HG03175 (cell line): ENCODE measurements at regions not wholly inside any gene's neighbourhood (a gene's known extent, or its start where the extent isn't known, plus 50 kb on each side); places are given as distances from the start of the nearest gene placed in this dataset.
"Not testable (repeated sequence)": the region's sequence is repeated elsewhere in the genome, so short reads cannot be mapped to it uniquely, and the experiment has no call there.

Source experiments
- ATAC-seq: cut with Tn5 transposase; IDR thresholded peaks from one replicate; pipeline ENCODE4 v1.9.1; 2021; ENCODE audit warnings: mild to moderate bottlenecking, moderate library complexity; ENCODE audit not compliant: unreplicated experiment

GRCh38 chr7:24049296-24049695 lies 234.7 kb upstream of the NPY start:
- no peak for ATAC-seq

- ATAC-seq, result no peak
These were observed 232.9 kb upstream of the NPY start for GRCh38 chr7:24050991-24051560.

DNA sequence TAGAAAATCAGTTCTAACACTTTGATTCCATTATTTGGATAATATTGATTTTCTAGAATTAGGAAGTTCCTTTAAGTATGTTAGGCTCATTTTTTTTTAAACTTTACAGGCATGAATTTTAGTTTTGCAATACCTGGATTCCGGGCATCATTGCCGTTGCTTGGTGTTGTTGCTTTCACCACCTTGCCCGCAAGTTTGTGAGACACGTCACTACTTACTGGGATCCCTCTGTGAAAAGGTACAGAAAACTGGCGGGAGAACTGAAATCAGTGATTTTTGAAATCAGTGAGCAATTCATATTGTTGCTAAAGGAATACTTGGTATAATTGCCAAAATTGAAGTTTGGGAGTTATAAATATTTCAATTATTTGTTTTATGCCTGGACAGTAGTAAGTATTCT lies 232.3 kb upstream of the NPY start:
- no peak for ATAC-seq

DNA sequence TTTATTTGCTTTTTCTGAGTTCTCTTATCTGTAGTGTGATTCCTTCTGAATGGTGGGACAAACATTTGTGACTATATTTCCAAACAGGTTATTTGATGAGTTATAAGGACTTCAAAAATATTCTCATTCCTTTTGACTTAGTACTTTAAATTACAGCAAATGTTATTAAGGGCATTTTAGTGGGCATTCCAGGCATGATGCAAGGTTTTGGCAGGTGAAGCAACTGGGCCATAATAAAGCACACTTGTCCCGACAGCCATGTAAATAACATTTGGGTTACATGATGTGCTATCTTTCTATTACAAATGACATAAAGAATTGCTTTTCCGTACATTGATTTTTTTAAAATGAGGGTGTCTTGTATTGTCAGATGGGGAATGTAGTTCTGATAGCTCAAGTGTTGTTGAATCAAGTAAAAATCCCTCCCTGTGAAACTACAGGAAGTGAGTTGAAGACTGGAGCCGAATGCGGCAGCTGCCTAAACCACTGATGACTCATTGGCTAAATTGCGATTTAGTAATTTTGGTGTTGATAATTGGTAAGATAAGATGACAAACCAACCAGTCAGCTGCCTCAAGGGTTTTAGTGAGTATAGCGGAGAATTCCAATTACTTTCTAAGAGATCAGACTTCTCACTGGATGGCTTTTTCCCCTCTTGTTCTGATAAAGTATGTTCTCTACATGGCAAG lies 231.3 kb upstream of the NPY start:
- ATAC-seq, result no peak

GRCh38 chr7:24054236-24054635 lies 229.8 kb upstream of the NPY start:
- ATAC-seq, result no peak

DNA sequence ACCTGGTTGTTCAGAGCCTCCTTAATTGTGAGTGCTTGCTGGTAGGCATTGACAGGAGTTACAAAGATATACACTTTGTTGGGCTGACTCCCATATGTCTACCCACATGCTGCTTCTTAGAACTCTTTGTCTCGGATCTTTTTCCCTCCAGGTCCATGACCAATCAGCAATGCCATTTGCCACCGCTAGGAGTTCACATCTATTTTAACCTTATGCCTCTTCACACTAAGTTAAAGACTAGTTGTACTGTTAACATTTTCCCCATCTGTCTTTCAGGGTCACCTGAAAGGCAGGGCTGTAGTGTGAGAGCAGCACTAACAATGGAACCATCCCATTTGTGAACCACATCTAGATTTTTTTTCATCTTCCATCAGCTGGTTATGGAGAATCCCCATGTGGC lies 226.7 kb upstream of the NPY start:
- no peak for ATAC-seq

DNA sequence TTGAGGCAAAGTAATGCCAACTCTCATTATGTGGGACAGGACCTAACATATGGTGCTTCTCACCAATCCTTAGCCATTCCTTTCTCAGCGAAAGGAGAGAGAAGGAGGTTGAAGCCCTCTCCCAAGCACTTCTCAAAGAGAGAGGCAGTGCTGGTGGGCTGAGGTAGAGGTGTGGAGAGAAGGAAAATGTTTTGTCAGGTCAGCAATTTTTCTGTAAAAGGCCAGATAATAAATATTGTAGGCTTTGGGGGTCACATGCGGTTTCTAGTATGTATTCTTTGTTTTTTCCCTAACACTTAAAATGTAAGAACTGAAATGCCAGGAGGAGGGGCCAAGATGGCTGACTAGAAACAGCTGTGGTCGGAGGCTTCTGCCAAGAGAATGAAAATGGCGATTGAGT lies 225.0 kb upstream of the NPY start:
- no peak for ATAC-seq

DNA sequence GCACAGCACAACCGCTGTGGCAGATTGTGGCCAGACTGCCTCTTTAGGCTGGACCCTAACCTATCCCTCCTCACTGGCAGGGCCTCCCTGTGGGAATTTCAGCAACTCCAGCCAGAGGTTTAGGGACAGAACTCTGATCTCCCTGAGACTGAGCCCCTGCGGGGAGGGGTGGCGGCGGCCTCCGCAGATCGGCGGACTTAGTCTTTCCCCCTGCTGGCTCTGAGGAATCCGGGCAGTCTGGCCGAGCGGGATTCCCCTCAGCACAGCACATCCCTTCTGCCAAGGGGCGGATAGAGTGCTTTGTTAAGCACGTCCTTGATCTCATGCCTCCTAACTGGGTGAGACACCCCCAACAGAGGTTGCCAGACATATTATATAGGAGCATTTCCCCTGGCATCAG lies 224.2 kb upstream of the NPY start:
- no peak for ATAC-seq

DNA sequence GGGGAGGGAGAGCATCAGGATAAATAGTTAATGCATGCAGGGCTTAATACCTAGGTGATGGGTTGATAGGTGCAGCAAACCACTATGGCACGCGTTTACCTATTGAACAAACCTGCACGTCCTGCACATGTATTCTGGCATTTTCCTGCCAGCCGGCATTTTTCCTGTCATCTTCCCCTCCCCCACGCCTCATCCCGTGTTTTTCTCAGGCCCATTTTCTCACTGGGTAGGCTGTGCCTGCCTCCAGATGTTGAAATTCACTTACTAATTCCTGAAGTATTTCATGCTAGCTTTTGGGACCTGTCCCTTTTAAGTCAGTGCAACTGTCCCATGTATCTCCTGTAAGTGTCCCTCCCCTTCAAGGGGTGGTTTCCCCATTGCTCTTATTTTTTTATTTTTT lies 220.3 kb upstream of the NPY start:
- ATAC-seq, result no peak

DNA sequence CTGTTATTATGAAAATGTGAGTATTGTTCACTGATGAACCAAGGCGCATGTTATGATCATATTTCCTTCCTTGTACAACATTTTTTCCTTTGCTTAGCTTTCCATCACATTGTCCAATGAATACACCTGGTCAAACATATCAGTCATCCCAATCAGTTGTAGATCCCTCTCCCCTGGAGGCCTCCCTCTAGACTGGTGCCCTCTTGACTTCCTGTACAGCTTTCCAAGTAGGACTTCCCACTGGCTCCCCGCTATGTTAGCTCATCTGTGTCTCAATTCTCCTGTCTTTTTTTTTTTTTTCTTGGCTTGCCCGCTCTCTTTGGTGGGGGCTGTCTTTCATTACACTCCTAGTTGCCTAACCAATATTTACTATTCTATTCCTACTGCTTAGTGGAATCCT lies 214.2 kb upstream of the NPY start:
- no peak for ATAC-seq

- ATAC-seq, result no peak
These were observed 210.2 kb upstream of the NPY start for GRCh38 chr7:24073651-24074420.

DNA sequence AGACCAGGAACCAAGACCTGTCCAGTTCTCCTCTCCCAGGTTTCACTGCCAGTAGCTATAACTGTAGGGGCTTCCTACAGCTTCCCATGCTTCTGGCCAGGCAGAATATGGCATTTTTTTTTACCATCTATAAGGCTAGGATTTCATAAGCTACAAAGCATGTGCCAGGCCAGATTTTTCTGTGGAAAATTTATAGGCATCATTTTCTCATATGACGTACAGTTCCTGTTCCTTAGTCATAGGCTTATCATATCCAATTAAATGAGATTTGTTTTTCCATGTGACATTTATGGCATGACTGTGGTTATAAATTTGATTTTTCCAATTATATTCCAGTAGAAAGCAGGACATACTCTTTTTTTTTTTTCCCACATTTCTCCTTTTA lies 208.6 kb upstream of the NPY start:
- no peak for ATAC-seq

- no peak for ATAC-seq
These were observed 201.2 kb upstream of the NPY start for GRCh38 chr7:24082826-24083225.

GRCh38 chr7:24102988-24103387 lies 181.0 kb upstream of the NPY start:
- no peak for ATAC-seq

DNA sequence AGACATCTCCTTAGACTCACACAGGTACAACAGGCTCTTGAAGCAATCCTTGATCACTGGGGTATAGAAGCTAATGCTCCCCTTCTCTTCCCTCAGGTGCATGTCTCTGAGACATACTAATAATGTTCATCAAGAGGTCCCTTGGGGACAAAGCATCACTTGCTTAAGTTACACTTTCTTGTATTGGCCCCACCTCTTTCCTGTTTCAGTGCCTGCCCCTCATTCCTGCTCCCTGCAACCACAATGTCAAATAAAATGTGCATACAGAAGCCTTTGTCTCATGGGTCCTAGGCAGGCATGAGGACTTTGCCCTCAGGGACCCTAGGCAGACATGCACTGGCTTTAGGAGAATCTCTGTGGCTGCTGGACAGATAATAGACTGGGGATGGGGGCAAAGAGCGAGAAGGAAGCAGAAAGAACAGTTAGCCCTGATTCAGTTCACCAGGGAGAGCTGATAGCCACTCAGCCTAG lies 175.0 kb upstream of the NPY start:
- ATAC-seq, result peak; percentile 94

DNA sequence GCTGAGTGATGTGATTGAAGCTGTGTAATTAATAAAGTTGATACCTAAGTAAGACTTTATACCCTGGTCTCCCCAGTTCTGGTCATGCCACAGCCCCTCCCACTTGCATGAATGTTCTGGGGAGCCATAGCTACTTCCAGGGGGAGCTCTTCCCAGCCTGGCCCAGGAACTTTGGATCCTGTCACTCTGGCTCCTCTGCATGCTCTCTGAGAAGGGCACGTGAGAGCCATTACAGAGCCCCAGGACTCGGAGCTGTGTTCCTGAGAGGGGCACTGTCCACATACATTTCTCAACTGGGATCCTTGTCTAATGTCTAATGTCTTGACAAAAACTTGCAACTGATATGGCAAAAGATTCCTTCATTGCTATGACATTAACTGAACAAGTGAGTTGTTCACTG lies 173.9 kb upstream of the NPY start:
- ATAC-seq, result no peak

DNA sequence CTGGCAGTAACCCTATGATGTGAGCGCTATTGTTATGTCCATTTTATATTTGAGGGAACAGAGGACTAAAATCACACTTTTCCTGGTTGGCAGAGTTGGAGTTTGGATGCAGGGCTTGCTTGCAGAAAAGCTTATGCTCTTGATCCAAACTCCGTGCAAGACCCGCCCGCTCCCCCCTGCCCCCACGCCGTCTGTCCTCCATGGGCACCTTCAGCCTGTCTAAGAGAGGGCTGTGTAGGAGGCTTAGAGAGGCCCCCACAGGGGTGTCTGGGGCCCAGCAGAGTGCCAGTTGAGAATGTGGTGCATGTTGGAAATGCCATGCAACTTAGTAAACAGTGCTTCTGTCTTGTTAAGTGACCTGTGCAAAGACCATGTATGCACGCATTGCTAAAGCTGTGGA lies 170.5 kb upstream of the NPY start:
- no peak for ATAC-seq

GRCh38 chr7:24115661-24116060 lies 168.3 kb upstream of the NPY start:
- no peak for ATAC-seq

DNA sequence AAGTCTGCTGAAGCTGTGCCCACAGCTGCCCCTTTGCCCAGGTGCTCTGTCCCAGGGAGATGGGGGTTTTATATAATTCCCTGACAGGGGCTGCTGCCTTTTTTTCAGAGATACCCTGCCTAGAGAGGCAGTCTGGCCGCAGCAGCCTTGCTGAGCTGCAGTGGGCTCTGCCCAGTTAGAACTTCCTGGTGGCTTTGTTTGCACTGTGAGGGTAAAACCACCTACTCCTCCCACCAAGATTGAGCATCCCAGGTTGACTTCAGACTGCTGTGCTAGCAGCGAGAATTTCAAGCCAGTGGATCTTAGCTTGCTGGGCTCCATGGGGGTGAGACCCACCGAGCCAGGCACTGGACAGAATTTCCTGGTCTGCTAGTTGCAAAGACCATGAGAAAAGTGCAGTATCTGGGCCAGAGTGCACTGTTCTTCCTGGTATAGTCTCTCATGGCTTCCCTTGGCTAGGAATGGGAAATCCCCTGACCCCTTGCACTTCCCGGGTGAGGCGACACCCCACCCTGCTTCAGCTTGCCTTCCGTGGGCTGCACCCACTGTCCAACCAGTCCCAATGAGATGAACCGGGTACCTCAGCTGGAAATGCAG lies 166.0 kb upstream of the NPY start:
- ATAC-seq, result not testable (repeated sequence)

DNA sequence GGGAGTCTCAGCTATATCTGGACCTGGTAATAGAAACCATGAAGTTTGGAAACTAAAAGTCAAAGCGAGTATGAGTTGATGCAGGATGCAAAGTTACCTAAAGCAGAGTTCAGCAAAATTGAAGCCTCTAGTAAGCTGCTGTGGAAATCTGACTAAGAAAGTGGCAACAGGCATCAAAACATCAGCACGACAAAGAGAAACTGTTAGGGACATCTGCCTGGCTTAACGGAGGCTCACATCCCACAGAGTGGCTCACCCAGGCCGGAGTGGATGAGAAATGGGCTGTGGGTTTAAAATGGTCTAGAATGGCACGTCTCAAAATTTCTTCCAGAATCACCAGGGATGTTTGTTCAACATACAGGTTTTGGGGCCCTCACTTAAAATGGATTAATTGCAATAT lies 164.1 kb upstream of the NPY start:
- ATAC-seq, result no peak

GRCh38 chr7:24123076-24123475 lies 160.9 kb upstream of the NPY start:
- no peak for ATAC-seq

DNA sequence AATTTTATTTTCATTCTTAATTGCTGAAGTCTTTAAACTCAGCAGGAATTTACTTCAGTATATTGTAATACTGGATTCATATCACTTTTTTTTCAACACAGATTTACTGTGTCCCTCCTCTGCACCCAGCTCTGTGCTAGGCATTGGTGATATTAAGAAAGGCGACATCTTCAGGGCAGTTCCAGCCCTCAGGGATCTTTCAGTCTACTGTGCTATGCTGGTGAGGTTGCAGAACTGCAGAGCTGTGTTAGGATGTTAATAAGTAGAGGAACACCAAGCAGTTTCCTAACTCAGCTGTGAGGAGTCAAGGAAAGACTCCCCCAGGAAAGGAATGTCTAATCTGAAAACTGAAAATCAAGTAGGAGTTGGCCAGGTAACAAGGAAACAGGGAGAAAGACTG lies 158.2 kb upstream of the NPY start:
- no peak for ATAC-seq
